GM12891 (cell line): ENCODE measurements at regions not wholly inside any gene's neighbourhood (a gene's known extent, or its start where the extent isn't known, plus 50 kb on each side); places are given as distances from the start of the nearest gene placed in this dataset.

Experiments
- PAX5 ChIP-seq: IDR thresholded peaks from 2 replicates; pipeline ENCODE4 v1.6.1; 2011; ENCODE audit warnings: low read length, moderate library complexity, mild to moderate bottlenecking; ENCODE audit not compliant: insufficient read depth, severe bottlenecking
- POLR2A ChIP-seq: IDR thresholded peaks from 2 replicates; pipeline ENCODE4 v1.6.1; 2011; ENCODE audit warnings: low read depth, low read length, control low read depth
- POLR2AphosphoS5 ChIP-seq: IDR thresholded peaks from 2 replicates; pipeline ENCODE4 v1.6.1; 2011; ENCODE audit warnings: low read depth, low read length, control low read depth
- POU2F2 ChIP-seq: IDR thresholded peaks from 2 replicates; pipeline ENCODE4 v1.6.1; 2011; ENCODE audit warnings: low read depth, mild to moderate bottlenecking, control low read depth, low read length, moderate library complexity
- SPI1 ChIP-seq: IDR thresholded peaks from 2 replicates; pipeline ENCODE4 v1.6.1; 2011; ENCODE audit warnings: low read depth, low read length, control low read depth
- TAF1 ChIP-seq: IDR thresholded peaks from 2 replicates; pipeline ENCODE4 v1.6.1; 2011; ENCODE audit warnings: low read depth, low read length, control low read depth

DNA sequence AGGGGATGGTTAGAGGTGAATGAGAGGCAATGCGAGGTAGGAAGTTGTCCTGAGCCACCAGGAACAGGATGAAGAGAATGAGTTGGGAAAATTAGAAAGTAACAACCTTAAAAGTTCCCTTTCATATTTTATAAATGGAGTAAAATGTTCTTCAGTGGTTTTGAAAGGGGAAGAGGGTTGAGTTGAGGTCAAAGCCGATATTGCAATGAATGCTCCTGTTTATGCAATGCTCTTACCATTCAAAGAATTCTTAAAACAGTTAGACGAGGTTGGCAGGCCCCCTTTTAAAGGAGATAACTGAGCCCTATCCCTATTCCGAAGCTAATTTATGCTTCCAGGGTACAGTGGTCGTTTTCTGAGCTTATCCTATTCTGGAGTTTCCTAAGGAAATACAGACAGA is 2110.3 kb upstream of the CELF4 start:
- no peak for TF ChIP-seq POLR2A
- no peak for TF ChIP-seq POLR2AphosphoS5
- no peak for TF ChIP-seq PAX5
- TF ChIP-seq POU2F2: no peak
- no peak for TF ChIP-seq TAF1
- TF ChIP-seq SPI1: no peak
